ENCODE measurements at regions not wholly inside any gene's neighbourhood (a gene's known extent, or its start where the extent isn't known, plus 50 kb on each side); places are given as distances from the start of the nearest gene placed in this dataset.

GRCh38 chr7:124269774-124270173 lies 236.9 kb upstream of the TMEM229A start:
- no peak overlapping the region for H2BK15ac ChIP-seq (ENCODE audit: low read length)
- H2BK5ac ChIP-seq (ENCODE audit: low read depth, low read length) = no peak overlapping the region
- no peaks in the 10 kb centered on the region for H3K79me2 ChIP-seq (ENCODE audit: control insufficient read depth in 1 of 2, insufficient read depth in 2 of 2, low read length in 2 of 2)
- H3K18ac ChIP-seq (ENCODE audit: extremely low read depth, low read length) = no peak overlapping the region
- no peaks in the 10 kb centered on the region for H3K9me3 ChIP-seq (ENCODE audit: insufficient read depth in 2 of 2, low read depth in 1 of 2, low read length in 1 of 2)
- no peaks in the 10 kb centered on the region for H3K23me2 ChIP-seq (ENCODE audit: low read depth, low read length)
- no peak for DNase-seq (ENCODE audit: low read depth in 1 of 2, low spot score in 2 of 2)
- no peak overlapping the region for H3K27ac ChIP-seq (ENCODE audit: low read depth, low read length)
- no peak overlapping the region for H4K8ac ChIP-seq (ENCODE audit: extremely low read depth, insufficient read depth, low read length)
- no peak for TF ChIP-seq BCL11A (IDR thresholded peaks at IDR 0.05; ENCODE audit: low read depth in 2 of 2, low read length in 2 of 2)
- no peak for TF ChIP-seq SIX5 (IDR thresholded peaks at IDR 0.05; ENCODE audit: low read depth, low read length)
- no peak for TF ChIP-seq TAF7 (optimal IDR thresholded peaks at IDR 0.05; ENCODE audit: borderline replicate concordance, low read depth, low read length)
- no peak for TF ChIP-seq SIRT6 (IDR thresholded peaks at IDR 0.05; ENCODE audit: low read length)
- no peak for TF ChIP-seq SP1 (IDR thresholded peaks at IDR 0.05; ENCODE audit: low read depth, low read length)
- no peak for TF ChIP-seq EZH2 (IDR thresholded peaks at IDR 0.05; ENCODE audit: low read depth, low read length, severe bottlenecking)
- no peak for TF ChIP-seq YY1 (IDR thresholded peaks at IDR 0.05; ENCODE audit: low read depth, low read length)
- TF ChIP-seq MAFK (IDR thresholded peaks at IDR 0.05; ENCODE audit: low read depth, low read length) = no peak
- TF ChIP-seq EGR1 (IDR thresholded peaks at IDR 0.05; ENCODE audit: borderline replicate concordance, low read depth, low read length) = no peak
- no peak for TF ChIP-seq MAX (IDR thresholded peaks at IDR 0.05)
- TF ChIP-seq POLR2AphosphoS5 (IDR thresholded peaks at IDR 0.05; ENCODE audit: low read depth, low read length) = no peak
- TF ChIP-seq NRF1 (IDR thresholded peaks at IDR 0.05; ENCODE audit: low read depth, low read length) = no peak
- no peak for TF ChIP-seq CREB1 (IDR thresholded peaks at IDR 0.05)
- no peak for TF ChIP-seq HDAC2 (IDR thresholded peaks at IDR 0.05; ENCODE audit: borderline replicate concordance in 1 of 2, low read depth in 2 of 2, low read length in 2 of 2)
- TF ChIP-seq CBX8 (IDR thresholded peaks at IDR 0.05; ENCODE audit: borderline replicate concordance, low read depth, low read length) = no peak
- no peak for TF ChIP-seq CBX5 (IDR thresholded peaks at IDR 0.05; ENCODE audit: low read depth, low read length)
- ChIA-PET POLR2A (ENCODE audit: partially characterized antibody) (no interaction called here), CTCF (ENCODE audit: partially characterized antibody) (interaction anchor here (1.0 to 1.1 kb wide), 2 partner anchors 8 to 14 kb away, joined by 3 read pairs; no protein-coding TSS in a partner anchor)
- no peak overlapping the region for H3K4ac ChIP-seq (replicated peaks; ENCODE audit: insufficient read length, low read depth, low read length)
- no peaks in the 10 kb centered on the region for H3K27me3 ChIP-seq (replicated peaks in 1 of 4; ENCODE audit: control insufficient read depth in 3 of 4, extremely low read depth in 1 of 4, insufficient read depth in 3 of 4, low read length in 3 of 4)
- no peak for FAIRE-seq
- no peak overlapping the region for H2BK12ac ChIP-seq (ENCODE audit: low read depth, low read length)
- no peak overlapping the region for H3K56ac ChIP-seq (replicated peaks; ENCODE audit: insufficient read length, low read depth, low read length)
- no peaks in the 10 kb centered on the region for H3K4me1 ChIP-seq (replicated peaks in 1 of 4; ENCODE audit: control insufficient read depth in 3 of 4, insufficient read depth in 4 of 4, low read length in 3 of 4)
- H2AFZ ChIP-seq (ENCODE audit: low read length) = no peak overlapping the region
- no peak overlapping the region for H3K4me3 ChIP-seq (ENCODE audit: extremely low read depth in 1 of 4, insufficient read depth in 2 of 4, low read depth in 3 of 4, low read length in 4 of 4)
- H3K36me3 ChIP-seq (ENCODE audit: control insufficient read depth in 2 of 4, insufficient read depth in 4 of 4, low read length in 3 of 4) = no peaks in the 10 kb centered on the region
- H3K23ac ChIP-seq (ENCODE audit: insufficient read length) = no peak overlapping the region
- no peak overlapping the region for H3K9ac ChIP-seq (replicated peaks in 1 of 4; ENCODE audit: extremely low read depth in 1 of 4, low read depth in 3 of 4, low read length in 3 of 4)
- H4K91ac ChIP-seq (replicated peaks; ENCODE audit: insufficient read length, low read length) = no peak overlapping the region
- no peak overlapping the region for H3K14ac ChIP-seq (ENCODE audit: insufficient read length)
- H2AK5ac ChIP-seq (ENCODE audit: low read depth, low read length) = no peak overlapping the region
- no peak overlapping the region for H3K4me2 ChIP-seq (ENCODE audit: insufficient read depth in 1 of 2, low read depth in 2 of 2, low read length in 2 of 2)
- H4K5ac ChIP-seq (ENCODE audit: insufficient read length, low read depth, low read length) = no peak overlapping the region
- H2BK20ac ChIP-seq (ENCODE audit: low read length) = no peak overlapping the region
- H3K79me1 ChIP-seq (ENCODE audit: low read depth, low read length) = no peaks in the 10 kb centered on the region
- H4K20me1 ChIP-seq (replicated peaks in 1 of 2; ENCODE audit: control insufficient read depth in 1 of 2, insufficient read depth in 2 of 2, low read length in 2 of 2) = no peaks in the 10 kb centered on the region
- no peak overlapping the region for H2BK120ac ChIP-seq (replicated peaks; ENCODE audit: low read depth, low read length)
